GM23248 (cell line): ENCODE measurements at regions not wholly inside any gene's neighbourhood (a gene's known extent, or its start where the extent isn't known, plus 50 kb on each side); places are given as distances from the start of the nearest gene placed in this dataset.

Experiments used
- EZH2 ChIP-seq: fragments of 200-600 bp; sonication (generic); IDR thresholded peaks from 2 replicates; pipeline ENCODE4 v1.6.1; 2018; ENCODE audit warnings: antibody characterized with exemption, mild to moderate bottlenecking; ENCODE audit not compliant: insufficient read depth, poor library complexity, severe bottlenecking
- EZH2phosphoT487 ChIP-seq: fragments of 200-600 bp; sonication (generic); IDR thresholded peaks from 2 replicates; pipeline ENCODE4 v1.6.1; 2018; ENCODE audit warnings: antibody characterized with exemption, moderate library complexity, mild to moderate bottlenecking, low read depth; ENCODE audit not compliant: insufficient read depth

- TF ChIP-seq EZH2phosphoT487 (no peak), EZH2 (no peak)
These were observed 207.7 kb downstream of the PTPRC start for GRCh38 chr1:198846556-198846955.
